Memory B cell (primary cell): ENCODE measurements at regions not wholly inside any gene's neighbourhood (a gene's known extent, or its start where the extent isn't known, plus 50 kb on each side); places are given as distances from the start of the nearest gene placed in this dataset.
"Not testable (repeated sequence)": the region's sequence is repeated elsewhere in the genome, so short reads cannot be mapped to it uniquely, and the experiment has no call there.

Experiments
- ATAC-seq: fragments of 150-1000 bp; cut with Tn5 transposase; 2 replicates; pipeline ENCODE4 v1.10.0; 2021; ENCODE audit warnings: low read depth, mild to moderate bottlenecking, moderate library complexity
- DNase-seq, 2 donors: peaks; one replicate each; pipeline ENCODE4 v3.0.0; 2022; ENCODE audit warnings: low spot score in 2 of 2
- H3K27ac Mint-ChIP-seq: one replicate; pipeline ENCODE4 v1.8.0; 2022; ENCODE audit warnings: mild to moderate bottlenecking, moderate library complexity, mixed read lengths
- H3K27me3 Mint-ChIP-seq: one replicate; pipeline ENCODE4 v1.8.0; 2022; ENCODE audit warnings: mixed read lengths
- H3K36me3 Mint-ChIP-seq: one replicate; pipeline ENCODE4 v1.8.0; 2022; ENCODE audit warnings: mild to moderate bottlenecking, mixed read lengths
- H3K4me1 Mint-ChIP-seq: one replicate; pipeline ENCODE4 v1.8.0; 2022; ENCODE audit warnings: mixed read lengths
- H3K4me3 Mint-ChIP-seq: one replicate; pipeline ENCODE4 v1.8.0; 2022; ENCODE audit warnings: mild to moderate bottlenecking, moderate library complexity, mixed read lengths
- H3K9me3 Mint-ChIP-seq: one replicate; pipeline ENCODE4 v1.8.0; 2022; ENCODE audit warnings: mixed read lengths

- Mint-ChIP-seq H3K36me3 (no peaks in the 10 kb centered on the region), H3K27ac (no peak overlapping the region), H3K4me3 (no peak overlapping the region), H3K9me3 (no peaks in the 10 kb centered on the region), H3K4me1 (peaks cover 4% of the 10 kb centered on the region), H3K27me3 (peaks cover 13% of the 10 kb centered on the region)
- no peak for ATAC-seq
- no peak for DNase-seq
Observed at GRCh38 chr9:108779551-108780325, 76.0 kb downstream of the ACTL7B start.

GRCh38 chr9:108776920-108777639, 78.7 kb downstream of the ACTL7B start:
- DNase-seq: no peak
- Mint-ChIP-seq H3K36me3 (no peaks in the 10 kb centered on the region), H3K4me1 (no peaks in the 10 kb centered on the region), H3K9me3 (no peaks in the 10 kb centered on the region), H3K4me3 (no peak overlapping the region), H3K27me3 (peaks cover 10% of the 10 kb centered on the region), H3K27ac (no peak overlapping the region)
- no peak for ATAC-seq

GRCh38 chr9:108775901-108776306, 79.9 kb downstream of the ACTL7B start:
- ATAC-seq (no peak), DNase-seq (no peak)
- Mint-ChIP-seq H3K4me3 (no peak overlapping the region), H3K27ac (no peak overlapping the region), H3K9me3 (no peaks in the 10 kb centered on the region), H3K27me3 (peaks cover 10% of the 10 kb centered on the region), H3K36me3 (no peaks in the 10 kb centered on the region), H3K4me1 (no peaks in the 10 kb centered on the region)

DNA sequence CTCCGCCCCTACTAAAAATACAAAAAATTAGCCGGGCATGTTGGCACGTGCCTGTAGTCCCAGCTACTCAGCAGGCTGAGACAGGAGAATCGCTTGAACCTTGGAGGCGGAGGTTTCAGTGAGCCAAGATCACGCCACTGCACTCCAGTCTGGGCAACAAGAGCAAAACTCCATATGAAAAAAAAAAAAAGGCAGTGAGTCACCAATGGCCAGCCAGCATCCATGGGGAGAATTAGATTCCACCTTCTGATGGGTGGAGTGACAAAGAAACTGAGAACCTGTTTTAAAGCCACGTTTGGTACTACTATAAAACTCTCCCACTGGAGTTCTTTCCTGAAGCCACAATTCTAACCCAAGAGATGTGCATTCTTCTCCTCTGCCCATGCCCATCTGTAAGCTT, 81.7 kb downstream of the ACTL7B start:
- not testable (repeated sequence) for H3K27me3 Mint-ChIP-seq, H3K4me3 Mint-ChIP-seq, DNase-seq, H3K36me3 Mint-ChIP-seq, H3K4me1 Mint-ChIP-seq, H3K27ac Mint-ChIP-seq, ATAC-seq, H3K9me3 Mint-ChIP-seq

DNA sequence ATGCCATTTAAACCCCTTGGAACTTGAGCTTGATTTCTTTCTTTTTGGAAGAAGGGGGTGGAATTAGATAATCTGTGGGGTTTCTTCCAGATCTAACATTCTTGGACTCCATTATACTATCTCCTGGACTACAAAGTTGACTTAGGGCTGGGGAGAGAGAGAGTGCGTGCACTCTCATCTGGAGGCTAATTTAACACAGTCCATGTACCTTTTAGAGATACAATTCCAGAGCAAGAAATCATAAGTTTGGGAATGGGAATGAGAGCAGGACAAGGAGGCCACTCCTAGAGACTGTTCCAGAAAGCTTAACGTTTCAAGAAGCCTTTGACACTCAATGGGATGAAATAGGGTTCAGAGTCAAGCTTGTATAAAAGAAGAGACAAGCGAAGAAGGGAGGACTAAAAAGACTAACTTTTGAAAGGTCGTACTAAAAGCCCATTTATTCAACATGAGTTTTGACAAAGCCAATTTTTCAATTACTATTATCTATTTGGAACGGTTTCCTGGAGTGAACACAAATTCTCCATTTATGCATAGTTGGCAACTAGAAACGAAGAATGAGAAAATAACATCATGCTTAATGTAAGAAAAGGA, 83.4 kb downstream of the ACTL7B start:
- no peaks in the 10 kb centered on the region for H3K4me1 Mint-ChIP-seq

GRCh38 chr9:108768744-108769143, 87.0 kb downstream of the ACTL7B start:
- ATAC-seq: no peak
- Mint-ChIP-seq H3K36me3 (no peaks in the 10 kb centered on the region), H3K27me3 (peaks cover 7% of the 10 kb centered on the region), H3K4me3 (no peak overlapping the region), H3K4me1 (no peaks in the 10 kb centered on the region), H3K9me3 (no peaks in the 10 kb centered on the region), H3K27ac (no peak overlapping the region)
- no peak for DNase-seq

More for the DNA sequence above, 83.4 kb downstream of the ACTL7B start:
- Mint-ChIP-seq H3K27ac (no peak overlapping the region), H3K4me3 (no peak overlapping the region), H3K27me3 (peaks cover 2% of the 10 kb centered on the region), H3K36me3 (no peaks in the 10 kb centered on the region), H3K9me3 (no peaks in the 10 kb centered on the region)
- no peak for ATAC-seq
- DNase-seq: no peak

- H3K9me3 Mint-ChIP-seq: no peaks in the 10 kb centered on the region
- DNase-seq: no peak
- ATAC-seq: no peak
- H3K4me3 Mint-ChIP-seq: no peak overlapping the region
- no peak overlapping the region for H3K27ac Mint-ChIP-seq
- H3K27me3 Mint-ChIP-seq: peaks cover 7% of the 10 kb centered on the region
- no peaks in the 10 kb centered on the region for H3K4me1 Mint-ChIP-seq
- H3K36me3 Mint-ChIP-seq: no peaks in the 10 kb centered on the region
Observed at GRCh38 chr9:108766626-108767161, 89.1 kb downstream of the ACTL7B start.

- no peak for DNase-seq
- no peak overlapping the region for H3K27ac Mint-ChIP-seq
- H3K36me3 Mint-ChIP-seq: no peaks in the 10 kb centered on the region
- no peak overlapping the region for H3K4me3 Mint-ChIP-seq
- peaks cover 7% of the 10 kb centered on the region for H3K27me3 Mint-ChIP-seq
- H3K4me1 Mint-ChIP-seq: no peaks in the 10 kb centered on the region
- no peaks in the 10 kb centered on the region for H3K9me3 Mint-ChIP-seq
- ATAC-seq: no peak
Observed at GRCh38 chr9:108765265-108765664, 90.5 kb downstream of the ACTL7B start.

- ATAC-seq (no peak), DNase-seq (no peak)
- Mint-ChIP-seq H3K27ac (no peak overlapping the region), H3K4me3 (no peak overlapping the region), H3K36me3 (no peaks in the 10 kb centered on the region), H3K4me1 (no peaks in the 10 kb centered on the region), H3K9me3 (no peaks in the 10 kb centered on the region), H3K27me3 (peaks cover 10% of the 10 kb centered on the region)
Observed at GRCh38 chr9:108762348-108763055, 93.3 kb downstream of the ACTL7B start.

GRCh38 chr9:108761655-108762347, 94.0 kb downstream of the ACTL7B start:
- Mint-ChIP-seq H3K27ac (no peak overlapping the region), H3K9me3 (no peaks in the 10 kb centered on the region), H3K4me1 (no peaks in the 10 kb centered on the region), H3K4me3 (no peak overlapping the region), H3K27me3 (peaks cover 10% of the 10 kb centered on the region), H3K36me3 (no peaks in the 10 kb centered on the region)
- DNase-seq: peak; percentile 25 to 40
- no peak for ATAC-seq

DNA sequence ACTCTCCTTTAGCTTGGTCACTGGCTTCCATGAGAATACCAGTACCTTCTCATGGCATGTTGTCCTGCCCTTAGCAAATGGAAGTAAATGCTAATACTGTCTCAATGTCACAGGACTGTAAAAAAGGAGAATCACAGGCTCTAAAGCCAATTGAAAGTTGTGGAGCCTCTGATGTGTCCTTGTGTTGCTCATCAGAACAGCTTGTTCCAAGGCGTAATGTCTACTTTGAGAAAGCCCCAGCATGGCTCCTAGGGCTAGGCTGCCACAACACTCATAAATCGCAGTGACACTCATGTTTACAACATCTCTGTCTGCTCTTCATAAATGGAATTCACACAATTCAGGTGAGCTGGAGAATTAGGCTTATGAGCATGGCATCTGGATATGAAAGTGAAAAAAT, 94.9 kb downstream of the ACTL7B start:
- ATAC-seq (no peak), DNase-seq (no peak)
- Mint-ChIP-seq H3K4me3 (no peak overlapping the region), H3K36me3 (no peaks in the 10 kb centered on the region), H3K4me1 (no peaks in the 10 kb centered on the region), H3K27me3 (peaks cover 10% of the 10 kb centered on the region), H3K9me3 (no peaks in the 10 kb centered on the region), H3K27ac (no peak overlapping the region)

- Mint-ChIP-seq H3K27ac (no peak overlapping the region), H3K4me1 (no peaks in the 10 kb centered on the region), H3K4me3 (no peak overlapping the region), H3K36me3 (no peaks in the 10 kb centered on the region), H3K27me3 (peaks cover 5% of the 10 kb centered on the region), H3K9me3 (no peaks in the 10 kb centered on the region)
- no peak for DNase-seq
- ATAC-seq: no peak
Observed at GRCh38 chr9:108759835-108760234, 96.0 kb downstream of the ACTL7B start.

GRCh38 chr9:108759399-108759798, 96.4 kb downstream of the ACTL7B start:
- Mint-ChIP-seq H3K4me3 (no peak overlapping the region), H3K9me3 (no peaks in the 10 kb centered on the region), H3K36me3 (no peaks in the 10 kb centered on the region), H3K27me3 (peaks cover 5% of the 10 kb centered on the region), H3K27ac (no peak overlapping the region), H3K4me1 (no peaks in the 10 kb centered on the region)
- ATAC-seq (no peak), DNase-seq (no peak)
